HT1080 (cell line): ENCODE measurements at regions not wholly inside any gene's neighbourhood (a gene's known extent, or its start where the extent isn't known, plus 50 kb on each side); places are given as distances from the start of the nearest gene placed in this dataset.
"Not testable (repeated sequence)": the region's sequence is repeated elsewhere in the genome, so short reads cannot be mapped to it uniquely, and the experiment has no call there.

Experiments used
- DNase-seq: peaks from one replicate; pipeline ENCODE4 v3.0.0-alpha.2; 2015; ENCODE audit warnings: low read depth

DNA sequence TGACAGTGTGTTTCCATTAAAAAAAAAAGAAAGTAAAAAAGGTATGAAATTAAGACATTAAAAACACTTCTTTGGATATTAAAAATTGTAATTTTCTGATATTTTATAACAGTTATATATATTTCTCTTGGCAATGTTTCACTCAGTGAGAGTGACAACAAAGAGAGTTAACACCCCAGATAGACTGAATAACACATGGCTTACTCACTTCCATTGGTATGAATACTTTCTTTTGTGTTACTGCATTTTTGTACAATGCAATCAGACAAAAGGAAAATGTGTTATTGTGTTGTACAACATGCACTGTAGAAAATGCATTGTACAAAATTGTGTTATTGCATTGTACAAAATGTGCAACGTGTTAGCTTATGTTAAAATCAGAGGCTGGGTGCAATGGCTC, 676.6 kb upstream of the AMELY start:
- DNase-seq: not testable (repeated sequence)

DNA sequence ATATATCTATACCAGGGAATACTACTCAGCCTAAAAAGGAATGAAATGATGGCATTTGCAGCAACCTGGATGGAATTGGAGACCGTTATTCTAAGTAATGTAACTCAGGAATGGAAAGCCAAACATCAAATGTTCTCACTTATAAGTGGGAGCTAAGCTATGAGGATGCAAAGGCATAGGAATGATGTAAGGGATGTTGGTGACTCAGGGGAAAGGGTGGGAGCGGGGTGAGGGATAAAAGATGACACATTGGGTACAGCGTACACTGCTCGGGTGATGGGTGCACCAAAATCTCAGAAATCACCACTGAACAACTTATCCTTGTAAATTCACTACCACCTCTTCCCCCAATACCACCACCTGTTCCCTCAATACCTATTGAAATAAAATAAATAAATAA, 651.0 kb upstream of the AMELY start:
- peak; percentile 64 for DNase-seq

DNA sequence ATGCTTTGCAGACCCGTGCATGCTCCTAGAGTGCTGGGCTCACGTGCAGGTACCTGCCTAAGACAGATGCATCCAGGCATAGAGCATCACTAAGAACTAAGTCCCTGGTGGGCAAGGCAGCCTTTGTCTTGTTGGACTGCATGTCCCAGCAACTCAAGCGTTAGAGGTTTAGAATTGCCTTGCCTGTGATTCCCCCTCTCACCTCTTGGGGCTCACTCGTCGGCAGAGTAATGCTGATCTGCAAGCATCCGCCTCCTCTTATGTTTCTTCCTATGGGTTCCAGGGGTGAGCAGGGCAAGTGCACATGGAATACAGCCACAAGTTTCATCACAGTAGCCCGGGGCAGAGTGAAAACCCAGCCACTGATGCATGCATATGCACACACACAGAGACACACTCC, 646.1 kb upstream of the AMELY start:
- no peak for DNase-seq

DNA sequence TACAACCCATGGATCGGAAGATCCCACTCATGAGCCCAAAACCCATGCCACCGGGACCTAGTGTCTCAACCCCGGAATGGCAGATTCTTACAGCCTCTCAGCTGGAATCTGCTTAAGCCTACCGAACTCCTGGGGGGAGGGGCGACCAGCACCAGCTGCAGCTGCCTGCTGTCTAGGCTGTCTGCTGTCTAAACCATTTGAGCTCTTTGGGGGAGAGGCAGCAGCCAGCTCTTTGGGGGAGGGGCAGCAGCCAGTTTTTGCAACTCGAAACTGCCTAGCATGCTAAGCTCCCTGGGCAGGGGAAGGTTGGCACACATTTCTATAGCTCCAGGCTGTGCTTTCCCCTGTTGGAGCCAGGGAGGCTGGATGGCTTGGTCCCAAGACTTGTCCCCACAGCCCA, 643.5 kb upstream of the AMELY start:
- no peak for DNase-seq

DNA sequence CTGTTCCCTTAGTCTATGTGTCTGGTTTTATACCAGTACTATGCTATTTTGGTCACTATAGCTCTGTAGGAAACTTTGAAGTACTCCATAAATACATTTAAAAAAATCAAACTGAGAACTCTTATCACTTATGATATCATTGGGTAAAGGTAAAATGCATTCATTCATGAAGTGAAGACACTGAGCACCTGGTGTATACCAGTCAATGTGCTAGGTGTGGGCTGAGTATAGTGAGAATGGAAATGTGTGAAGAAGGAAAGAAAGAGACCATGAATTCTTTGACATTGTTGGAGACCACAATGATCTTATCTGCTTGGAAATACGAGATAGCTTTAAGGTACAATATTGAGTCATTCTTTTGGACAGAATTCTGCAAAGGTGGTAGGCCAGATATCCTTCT, 633.5 kb upstream of the AMELY start:
- no peak for DNase-seq

DNA sequence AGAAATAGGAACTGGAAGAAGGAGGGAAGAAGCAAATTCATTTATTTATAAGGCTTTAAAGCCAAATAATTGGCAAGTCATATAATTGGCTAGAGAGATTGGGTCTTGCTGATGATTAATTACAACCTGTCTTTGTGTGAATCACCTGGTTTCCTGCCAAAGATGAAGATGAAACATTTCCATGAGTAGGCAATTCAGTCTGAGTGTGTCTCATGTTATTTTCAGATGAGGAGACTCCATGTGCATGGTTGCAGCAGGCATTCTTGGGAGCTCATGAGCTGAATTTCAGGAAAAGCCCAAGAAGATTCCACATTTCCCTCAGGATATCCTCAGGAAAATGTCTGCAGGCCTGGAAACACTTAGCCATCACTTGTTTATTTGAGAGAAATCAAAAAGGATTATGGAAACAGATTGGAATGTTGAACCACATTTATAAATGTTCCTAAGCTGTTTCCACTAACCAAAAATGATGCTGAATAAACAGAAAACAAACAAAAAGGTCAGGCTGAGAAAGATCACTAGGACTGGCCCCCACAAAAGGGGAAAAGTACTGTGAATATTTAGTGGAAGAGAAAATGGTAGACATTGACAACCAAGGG, 632.7 kb upstream of the AMELY start:
- peak; percentile 63 for DNase-seq

DNA sequence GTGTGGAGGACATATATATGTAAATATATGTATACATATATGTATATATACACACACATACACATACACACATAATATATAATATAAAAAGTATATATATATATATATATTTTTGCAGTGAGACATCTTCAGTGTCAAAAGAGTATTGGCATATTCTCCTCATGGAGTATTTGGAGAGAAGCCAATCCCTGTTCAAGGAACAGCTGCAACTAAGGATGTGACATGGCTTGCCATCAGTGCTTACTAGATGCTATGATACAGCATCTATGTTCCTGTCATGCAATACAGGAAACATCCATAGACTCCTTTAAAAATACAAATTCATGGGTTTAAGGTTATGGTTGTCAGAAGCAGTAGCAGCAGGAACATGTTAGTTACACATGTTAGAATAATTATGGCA, 632.0 kb upstream of the AMELY start:
- DNase-seq: no peak

DNA sequence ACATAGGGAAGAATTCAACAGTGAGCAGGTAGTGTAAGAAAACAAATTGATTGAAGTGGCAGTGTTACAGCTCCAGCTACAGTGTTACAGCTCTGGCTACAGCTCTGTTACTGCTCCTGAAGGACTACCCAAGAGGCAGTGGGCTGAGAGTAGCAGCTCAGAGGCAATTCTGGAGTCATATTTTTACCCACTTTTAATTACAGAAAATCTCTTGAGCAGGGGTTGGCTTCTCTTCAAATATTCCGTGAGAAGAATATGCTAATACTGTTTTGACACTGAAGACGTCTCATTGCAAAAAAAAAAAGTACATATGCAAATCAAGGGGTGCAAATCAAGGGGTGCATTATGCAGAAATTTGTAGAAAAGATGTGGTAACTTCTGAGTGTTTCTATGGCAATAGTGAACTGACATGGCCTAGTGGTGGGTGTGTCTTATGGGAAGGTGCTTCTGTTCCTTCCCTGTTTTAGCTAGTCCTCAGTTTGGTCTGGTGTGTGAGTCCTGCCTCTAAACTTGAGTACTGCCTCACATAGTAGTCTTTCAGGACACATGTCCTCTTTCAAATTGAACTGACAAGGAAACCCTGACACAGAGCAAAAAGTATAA, 630.8 kb upstream of the AMELY start:
- no peak for DNase-seq

DNA sequence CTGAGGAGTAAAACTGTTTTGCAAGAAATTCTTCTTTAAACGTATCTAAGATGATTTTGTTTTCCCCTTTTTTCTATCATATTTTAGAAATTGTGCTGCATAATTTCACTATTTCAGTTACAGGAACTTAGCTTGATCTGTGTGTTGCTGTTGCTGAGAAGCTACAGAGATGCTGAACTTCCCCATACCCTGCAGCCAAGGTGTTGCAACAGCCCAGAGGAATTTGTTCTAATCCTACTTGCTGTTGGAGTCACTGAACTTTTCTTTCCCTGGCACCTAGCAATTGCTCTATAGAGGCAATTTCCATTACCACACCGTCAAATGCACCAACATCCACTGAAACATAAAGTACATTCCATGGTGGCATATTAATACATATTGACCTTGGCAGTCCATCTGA, 617.8 kb upstream of the AMELY start:
- no peak for DNase-seq

DNA sequence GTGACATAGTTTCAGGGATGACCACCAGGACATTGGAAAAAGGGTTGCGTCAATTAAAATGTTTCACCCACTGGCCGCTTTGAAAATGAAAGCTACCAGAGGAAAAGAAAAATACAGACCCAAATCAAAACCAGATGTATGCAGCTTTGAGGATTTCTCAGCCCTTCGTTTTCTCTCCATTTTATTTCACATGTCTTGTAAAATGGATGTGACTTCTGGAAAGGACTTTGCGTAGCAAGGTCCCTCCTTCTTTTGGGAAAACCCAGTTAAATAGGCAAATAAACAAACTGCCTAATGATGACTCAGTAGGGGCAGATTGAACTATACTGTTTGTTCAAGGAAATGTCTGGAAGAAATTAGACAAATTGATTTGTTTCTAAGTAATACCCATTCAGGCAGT, 616.0 kb upstream of the AMELY start:
- DNase-seq: not testable (repeated sequence)

DNA sequence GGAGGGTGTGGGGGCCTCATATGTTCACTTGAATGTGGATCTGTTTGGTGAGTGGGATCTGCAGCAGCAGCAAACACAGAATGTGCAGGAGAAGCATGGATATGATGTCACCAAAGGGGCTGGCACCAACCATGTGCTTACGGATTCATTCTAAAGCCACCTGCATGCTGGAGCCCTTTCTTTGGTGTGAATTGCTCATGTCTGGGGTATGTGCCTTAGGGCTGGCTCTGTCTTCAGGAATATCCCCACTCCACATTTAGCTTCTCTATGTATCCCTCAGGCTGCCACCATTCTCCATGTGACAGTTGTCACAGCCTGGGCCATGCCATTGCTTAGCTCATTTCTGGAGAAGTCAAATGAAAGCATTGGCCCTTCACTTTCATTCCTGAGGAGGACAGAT, 606.8 kb upstream of the AMELY start:
- DNase-seq: no peak

DNA sequence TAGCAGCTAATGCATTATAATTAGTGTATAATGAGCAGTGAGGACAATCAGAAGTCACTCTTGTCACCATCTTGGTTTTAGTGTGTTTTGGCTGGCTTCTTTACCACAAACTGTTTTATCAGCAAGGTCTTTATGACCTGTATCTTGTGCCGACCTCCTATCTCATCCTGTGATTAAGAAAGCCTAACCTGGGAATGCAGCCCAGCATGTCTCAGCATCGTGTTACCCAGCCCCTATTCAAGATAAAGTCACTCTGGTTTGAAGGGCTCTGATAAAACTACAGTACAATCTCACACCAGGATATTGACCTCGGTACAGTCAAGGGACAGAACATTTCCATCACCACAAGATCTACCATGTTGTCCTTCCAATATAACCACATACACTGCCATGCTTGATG, 604.7 kb upstream of the AMELY start:
- DNase-seq: no peak

DNA sequence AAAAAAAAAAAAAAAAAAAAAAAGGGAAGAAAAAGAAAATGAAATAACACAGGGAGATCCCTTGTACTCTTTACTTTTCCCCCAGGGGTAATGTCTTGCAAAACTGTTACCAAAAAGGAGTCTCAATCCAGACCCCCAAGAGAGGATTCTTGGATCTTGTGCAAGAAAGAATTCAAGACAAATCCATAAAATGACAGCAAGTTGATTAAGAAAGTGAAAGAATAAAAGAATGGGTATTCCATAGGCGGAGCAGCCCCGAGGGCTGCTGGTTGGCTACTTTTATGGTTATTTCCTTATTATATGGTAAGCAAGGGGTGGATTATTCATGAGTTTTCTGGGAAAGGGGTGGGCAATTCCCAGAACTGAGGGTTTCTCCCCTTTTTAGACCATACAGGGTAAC, 604.3 kb upstream of the AMELY start:
- no peak for DNase-seq

DNA sequence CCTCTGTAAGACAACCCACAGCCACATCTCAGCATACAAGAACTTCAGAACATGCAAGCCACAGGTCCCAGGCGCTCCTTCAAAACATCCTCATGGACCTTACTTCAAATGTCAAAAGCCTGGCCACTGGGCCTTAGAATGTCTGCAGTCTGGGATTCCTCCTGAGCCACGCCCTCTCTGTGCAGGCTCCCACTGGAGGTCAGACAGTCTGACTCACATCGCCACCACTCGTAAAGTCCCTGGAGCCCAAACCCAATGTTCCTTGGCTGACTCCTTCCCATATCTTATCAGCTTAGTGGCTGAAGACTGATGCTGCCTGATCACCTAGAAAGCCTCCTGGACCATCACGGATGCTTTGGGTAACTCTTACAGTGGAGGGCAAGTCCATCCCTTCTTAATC, 591.3 kb upstream of the AMELY start:
- peak; percentile 46 for DNase-seq

DNA sequence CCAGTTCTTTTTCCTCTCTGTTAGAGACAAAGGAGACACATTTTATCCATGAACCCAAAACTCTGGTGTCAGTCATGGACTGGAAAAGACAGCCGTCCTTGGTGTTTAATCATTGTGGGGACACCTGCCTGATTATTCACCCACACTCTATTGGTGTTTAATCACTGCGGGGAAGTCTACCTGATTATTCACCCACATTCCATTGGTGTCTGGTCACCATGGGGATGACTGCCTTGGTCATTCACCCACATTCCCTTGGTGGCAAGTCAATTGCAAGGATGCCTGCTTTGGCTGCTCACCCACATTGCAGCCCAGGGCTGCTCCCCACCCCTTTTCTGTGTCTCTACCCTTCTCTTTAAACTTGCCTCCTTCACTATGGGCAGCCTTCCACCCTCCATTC, 589.7 kb upstream of the AMELY start:
- peak; percentile 69 for DNase-seq

DNA sequence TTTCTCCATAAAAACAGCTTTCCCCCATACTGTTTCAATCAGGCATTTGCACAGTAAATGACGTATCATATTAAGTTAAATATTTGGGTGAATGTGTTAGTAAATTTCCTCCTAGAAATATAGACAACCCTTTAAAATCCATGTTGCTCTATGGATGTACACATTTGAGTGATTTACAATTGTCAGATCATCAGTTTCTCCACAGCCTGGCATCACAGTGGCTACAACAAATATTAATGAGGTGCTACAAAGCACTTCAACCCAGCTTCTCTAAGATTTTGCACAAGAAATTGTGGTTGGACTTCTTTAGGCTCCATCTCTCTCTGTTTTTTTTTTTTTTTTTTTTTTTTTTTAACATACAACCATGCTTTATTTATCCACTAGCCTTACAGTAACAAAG, 584.4 kb upstream of the AMELY start:
- DNase-seq: no peak

DNA sequence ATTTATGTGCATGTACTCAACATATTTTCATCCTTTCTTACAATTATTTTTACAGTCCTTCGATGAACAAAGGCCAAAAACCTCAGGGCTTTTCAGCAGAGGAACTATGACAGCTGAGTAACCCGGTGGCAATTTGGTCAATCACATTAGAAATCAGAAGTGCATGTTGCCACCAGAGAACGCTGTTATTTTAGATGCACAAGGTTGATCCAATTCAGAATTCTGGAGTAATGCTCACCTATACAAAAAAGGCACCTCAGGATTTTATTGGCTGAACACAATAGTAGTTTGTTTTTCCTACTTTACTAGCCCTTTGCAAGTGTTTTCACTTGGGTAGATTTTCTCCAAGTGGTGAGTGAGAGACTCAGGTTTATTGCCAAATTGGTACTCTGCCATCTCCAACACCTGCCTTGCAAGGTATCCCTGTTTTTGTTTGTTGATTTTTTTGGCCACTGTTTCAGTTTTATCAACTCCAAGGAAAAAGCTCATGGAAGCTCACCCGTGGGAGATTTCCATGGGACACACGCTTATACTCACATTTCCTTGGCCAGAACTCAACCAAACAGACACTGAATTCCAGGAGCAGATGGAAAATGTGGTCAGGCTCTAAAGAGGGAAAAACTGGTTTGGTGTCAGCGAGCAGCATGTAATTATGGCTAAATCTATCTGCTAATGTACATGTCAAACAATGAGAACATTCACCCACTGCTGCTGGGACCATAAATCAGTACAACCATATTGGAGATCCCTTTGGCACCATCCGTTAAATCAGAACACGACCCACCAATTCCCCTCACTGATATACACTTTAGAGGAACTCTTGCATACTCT, 573.1 kb upstream of the AMELY start:
- DNase-seq: not testable (repeated sequence)

DNA sequence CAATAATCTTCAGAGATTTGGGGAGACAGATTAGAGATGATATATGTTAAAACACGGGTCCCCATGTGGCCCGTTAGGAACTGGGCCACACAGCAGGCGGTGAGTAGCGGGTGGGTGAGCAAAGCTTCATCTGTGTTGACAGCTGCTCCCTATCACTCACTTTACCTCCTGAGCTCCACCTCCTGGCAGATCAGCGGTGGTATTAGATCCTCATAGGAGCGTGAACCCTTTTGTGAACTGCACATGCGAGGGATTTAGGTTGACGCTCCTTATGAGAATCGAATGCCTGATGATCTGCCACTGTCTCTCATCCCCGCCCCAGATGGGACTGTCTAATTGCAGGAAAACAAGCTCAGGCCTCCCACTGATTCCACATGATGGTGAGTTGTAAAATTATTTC, 560.4 kb upstream of the AMELY start:
- DNase-seq: no peak

DNA sequence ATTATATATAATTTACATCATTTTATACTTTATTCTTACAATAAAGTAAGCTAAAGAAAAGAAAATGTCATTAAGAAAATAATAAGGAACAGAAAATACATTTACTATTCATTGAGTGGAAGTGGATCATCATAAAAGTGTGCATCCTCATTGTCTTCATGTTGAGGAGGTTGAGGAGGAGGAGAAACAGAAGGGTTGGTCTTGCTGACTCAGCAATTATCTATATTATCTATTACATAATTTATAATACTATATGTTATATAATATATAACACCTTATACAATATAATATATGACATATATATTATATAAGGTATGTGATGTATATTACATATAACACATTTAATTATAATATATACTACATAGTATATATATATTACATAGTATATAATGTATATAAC, 558.5 kb upstream of the AMELY start:
- no peak for DNase-seq

DNA sequence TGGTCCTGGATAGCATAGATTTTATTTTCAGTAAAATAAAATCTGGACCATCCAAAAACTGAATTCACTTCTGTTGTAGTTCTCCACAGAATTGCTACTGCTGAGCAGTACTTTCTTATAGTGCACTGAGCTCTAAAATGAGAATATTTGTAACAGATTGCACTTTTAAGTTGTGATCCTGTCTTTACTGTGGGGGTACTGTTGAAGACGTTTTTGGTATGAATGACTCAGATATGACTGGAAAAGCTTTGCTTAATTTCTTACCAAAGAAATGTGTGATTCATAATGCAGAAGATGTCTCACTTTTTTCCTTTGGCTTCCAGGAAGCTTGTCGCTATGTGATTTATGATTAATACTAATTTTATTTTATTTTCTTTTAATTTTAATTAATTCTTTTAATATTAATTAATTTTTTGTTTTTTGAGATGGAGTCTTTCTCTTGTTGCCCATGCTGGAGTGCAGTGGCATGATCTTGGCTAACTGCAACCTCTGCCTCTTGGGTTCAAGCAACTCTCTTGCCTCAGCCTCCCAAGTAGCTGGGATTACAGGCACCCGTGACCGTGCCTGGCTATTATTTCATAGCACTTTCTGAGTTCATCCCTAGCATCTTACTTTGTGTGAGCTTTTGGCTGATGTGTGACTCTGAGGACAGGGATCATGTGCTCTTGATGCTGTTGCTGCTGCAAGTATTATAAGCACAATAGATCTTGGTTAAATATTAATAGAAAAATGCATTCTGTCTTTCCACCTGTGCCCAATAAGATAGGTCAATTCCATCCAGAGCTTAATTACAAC, 557.6 kb upstream of the AMELY start:
- DNase-seq: peak; percentile 79

DNA sequence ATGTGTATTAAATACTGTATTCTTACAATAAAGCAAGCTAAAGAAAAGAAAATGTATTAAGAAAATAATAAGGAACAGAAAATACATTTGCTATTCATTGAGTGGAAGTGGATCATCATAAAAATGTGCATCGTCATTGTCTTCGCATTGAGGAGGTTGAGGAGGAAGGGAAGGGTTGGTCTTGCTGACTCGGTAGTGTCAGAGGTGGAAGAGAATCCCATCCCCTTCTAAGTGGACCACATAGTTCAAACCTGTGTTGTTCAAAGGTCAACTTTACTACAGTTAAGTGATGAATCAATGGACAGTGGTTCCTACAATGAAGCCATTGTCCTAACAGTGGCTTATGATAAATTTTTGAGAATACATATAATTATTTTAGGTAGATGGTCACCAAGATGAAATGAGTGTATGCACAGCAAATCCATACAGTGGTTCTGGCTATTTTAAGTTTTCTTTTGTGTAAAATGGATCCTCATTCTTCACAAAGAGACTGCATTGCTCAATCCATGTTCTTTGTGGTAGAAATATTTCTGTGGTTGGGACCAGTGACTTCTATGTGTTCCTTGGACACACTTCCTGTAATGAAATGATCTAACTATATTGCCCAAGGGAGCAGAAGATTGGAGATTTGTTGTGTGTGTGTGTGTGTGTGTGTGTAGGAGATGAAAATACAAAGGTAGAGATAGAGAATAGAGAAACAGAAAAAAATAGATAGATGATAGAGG, 556.4 kb upstream of the AMELY start:
- DNase-seq: peak; percentile 83
